SK-N-SH (cell line): ENCODE measurements at regions not wholly inside any gene's neighbourhood (a gene's known extent, or its start where the extent isn't known, plus 50 kb on each side); places are given as distances from the start of the nearest gene placed in this dataset.

ENCODE experiments used
- CTCF ChIA-PET: fragments of 300-600, 350-600 bp; formaldehyde crosslinking; extraction: SDS; loops from one replicate; lab custom pipeline; 2021; lab: Yijun Ruan, JAX
- POLR2A ChIA-PET: fragments of 350-600 bp; sonication (Branson Sonifier 250); formaldehyde crosslinking; extraction: SDS; loops from one replicate; lab custom pipeline; 2020; ENCODE audit warnings: antibody characterized with exemption, inconsistent platforms; lab: Yijun Ruan, JAX
- DNase-seq: peaks from one replicate; pipeline ENCODE4 v3.0.0; 2012
- H2AFZ ChIP-seq: fragments of 200-600 bp; sonication (generic); 2 replicates; pipeline ENCODE4 v1.8.1; 2016; ENCODE audit warnings: antibody characterized with exemption, mild to moderate bottlenecking, low read depth
- H3F3A ChIP-seq: fragments of 200-600 bp; sonication (generic); replicated peaks from 2 replicates; pipeline ENCODE3; 2016; ENCODE audit warnings: antibody characterized with exemption, mild to moderate bottlenecking; ENCODE audit not compliant: insufficient read depth
- H3K27ac ChIP-seq, 2 experiments: fragments of 200-500 bp in 1 of 2; fragments of 200-600 bp in 1 of 2; sonication (Bioruptor generic) in 1 of 2; sonication (generic), shearing (Covaris generic) in 1 of 2; 2 replicates each; pipeline versions ENCODE4 v1.5.1 to v1.6.1; 2014 to 2016; ENCODE audit warnings: low read depth in 2 of 2, inconsistent platforms in 1 of 2, low read length in 1 of 2, mild to moderate bottlenecking in 1 of 2, mixed read lengths in 1 of 2
- H3K27me3 ChIP-seq: fragments of 200-600 bp; sonication (generic), shearing (Covaris generic); 2 replicates; pipeline ENCODE4 v1.6.1; 2016; ENCODE audit warnings: mixed run types; ENCODE audit not compliant: insufficient read depth
- H3K36me3 ChIP-seq, 2 experiments: fragments of 200-500 bp in 1 of 2; fragments of 200-600 bp in 1 of 2; sonication (Bioruptor generic) in 1 of 2; sonication (generic) in 1 of 2; replicated peaks in 1 of 2; 2 replicates each; pipeline versions ENCODE3 to v1.5.1; 2014 to 2016; ENCODE audit warnings: low read length in 1 of 2, mild to moderate bottlenecking in 1 of 2; ENCODE audit not compliant: insufficient read depth in 2 of 2, control insufficient read depth in 1 of 2
- H3K4me1 ChIP-seq, 2 experiments: fragments of 200-500 bp in 1 of 2; fragments of 200-600 bp in 1 of 2; sonication (Bioruptor generic) in 1 of 2; sonication (generic), shearing (Covaris generic) in 1 of 2; 2 replicates each; pipeline versions ENCODE4 v1.5.1 to v1.6.1; 2014 to 2016; ENCODE audit warnings: low read depth in 1 of 2, low read length in 1 of 2, mixed run types in 1 of 2; ENCODE audit not compliant: insufficient read depth in 2 of 2, control insufficient read depth in 1 of 2
- H3K4me2 ChIP-seq: fragments of 200-600 bp; sonication (generic), shearing (Covaris generic); 2 replicates; pipeline ENCODE4 v1.6.1; 2017; ENCODE audit warnings: mixed run types
- H3K4me3 ChIP-seq, 2 experiments: fragments of 200-500 bp in 1 of 2; fragments of 200-600 bp in 1 of 2; sonication (Bioruptor generic) in 1 of 2; sonication (generic), shearing (Covaris generic) in 1 of 2; 2 replicates each; pipeline versions ENCODE4 v1.5.1 to v1.8.1; 2014 to 2016; ENCODE audit warnings: low read depth in 2 of 2, inconsistent platforms in 1 of 2, low read length in 1 of 2, mild to moderate bottlenecking in 1 of 2, mixed read lengths in 1 of 2, moderate library complexity in 1 of 2
- H3K79me2 ChIP-seq: fragments of 200-600 bp; sonication (generic); 2 replicates; pipeline ENCODE4 v1.8.1; 2017; ENCODE audit warnings: mild to moderate bottlenecking; ENCODE audit not compliant: insufficient read depth
- H3K9ac ChIP-seq: fragments of 200-600 bp; sonication (generic); 2 replicates; pipeline ENCODE4 v1.6.1; 2017; ENCODE audit warnings: mixed run types
- H3K9me2 ChIP-seq: fragments of 200-600 bp; sonication (generic); 2 replicates; pipeline ENCODE4 v1.6.1; 2017; ENCODE audit warnings: mixed run types
- H3K9me3 ChIP-seq: fragments of 200-600 bp; sonication (generic); 2 replicates; pipeline ENCODE4 v1.6.1; 2017; ENCODE audit warnings: mixed run types, mild to moderate bottlenecking, moderate library complexity
- H4K20me1 ChIP-seq: fragments of 200-600 bp; sonication (generic); 2 replicates; pipeline ENCODE4 v1.6.1; 2017; ENCODE audit warnings: mild to moderate bottlenecking, mixed run types; ENCODE audit not compliant: insufficient read depth
- ELF1 ChIP-seq: IDR thresholded peaks from 2 replicates; pipeline ENCODE4 v1.4.0; 2012
- EZH2phosphoT487 ChIP-seq: fragments of 200-600 bp; sonication (generic); IDR thresholded peaks from 2 replicates; pipeline ENCODE4 v1.6.1; 2017; ENCODE audit warnings: low read depth, mixed run types, mild to moderate bottlenecking, antibody characterized with exemption, moderate library complexity, borderline replicate concordance
- FOSL2 ChIP-seq: IDR thresholded peaks from 2 replicates; pipeline ENCODE4 v1.4.0; 2012; ENCODE audit warnings: low read depth, mild to moderate bottlenecking, moderate library complexity, borderline replicate concordance
- GABPA ChIP-seq: IDR thresholded peaks from 2 replicates; pipeline ENCODE4 v1.4.0; 2012; ENCODE audit warnings: low read depth, mild to moderate bottlenecking
- GATA2 ChIP-seq: sonication (generic); formaldehyde crosslinking; IDR thresholded peaks from 2 replicates; pipeline ENCODE4 v1.5.0; 2020; ENCODE audit warnings: mild to moderate bottlenecking, missing genetic modification reagents
- MAX ChIP-seq: IDR thresholded peaks from 2 replicates; pipeline ENCODE4 v1.4.0; 2012; ENCODE audit warnings: low read depth
- MXI1 ChIP-seq: IDR thresholded peaks from 2 replicates; pipeline ENCODE4 v1.6.1; 2012; ENCODE audit warnings: mild to moderate bottlenecking, low read depth, low read length, improper control_type of control experiment
- NFIC ChIP-seq: IDR thresholded peaks from 2 replicates; pipeline ENCODE4 v1.4.0; 2012; ENCODE audit warnings: borderline replicate concordance
- NRF1 ChIP-seq: IDR thresholded peaks from 2 replicates; pipeline ENCODE4 v1.6.1; 2012; ENCODE audit warnings: low read depth, mild to moderate bottlenecking, low read length
- RAD21 ChIP-seq: IDR thresholded peaks from 2 replicates; pipeline ENCODE4 v1.6.1; 2012; ENCODE audit warnings: mild to moderate bottlenecking, low read length
- RCOR1 ChIP-seq: fragments of 150-350 bp; IDR thresholded peaks from 2 replicates; pipeline ENCODE4 v1.6.1; 2017; ENCODE audit warnings: antibody characterized with exemption, low read length
- REST ChIP-seq: IDR thresholded peaks from 2 replicates; pipeline ENCODE4 v1.6.1; 2012; ENCODE audit warnings: mild to moderate bottlenecking, low read depth, low read length, moderate library complexity
- RXRA ChIP-seq: IDR thresholded peaks from 2 replicates; pipeline ENCODE4 v1.4.0; 2012; ENCODE audit warnings: low read depth, mild to moderate bottlenecking, borderline replicate concordance
- TEAD4 ChIP-seq: IDR thresholded peaks from 2 replicates; pipeline ENCODE4 v1.4.0; 2012; ENCODE audit warnings: mild to moderate bottlenecking, borderline replicate concordance; ENCODE audit not compliant: insufficient read depth
- USF1 ChIP-seq: IDR thresholded peaks from 2 replicates; pipeline ENCODE4 v1.4.0; 2012; ENCODE audit warnings: low read depth, borderline replicate concordance
- YY1 ChIP-seq: IDR thresholded peaks from 2 replicates; pipeline ENCODE4 v1.4.0; 2012; ENCODE audit warnings: low read depth, mild to moderate bottlenecking
- WGBS: methylation state at CpG from one replicate; pipeline ENCODE4 v1.1.6; 2017; ENCODE audit warnings: low lambda C conversion rate; 5-methylcytosine and 5-hydroxymethylcytosine counted together

- whole genome bisulfite sequencing, result 11% methylated on average over 3 of the region's 3 CpGs
- H3F3A ChIP-seq, result no peaks in the 10 kb centered on the region
- DNase-seq, result no peak
- no peaks in the 10 kb centered on the region for H3K79me2 ChIP-seq
- H3K27me3 ChIP-seq, result no peaks in the 10 kb centered on the region
- ChIA-PET POLR2A (no interaction called here), CTCF (interaction anchor here (0.7 to 1.6 kb wide), 3 partner anchors 55 to 473 kb away, joined by 3 to 4 read pairs (median 4); no protein-coding TSS in a partner anchor)
- H4K20me1 ChIP-seq, result no peaks in the 10 kb centered on the region
- H3K4me2 ChIP-seq, result no peak overlapping the region
- peaks cover 8 to 31% of the 10 kb centered on the region in 2 experiments; a peak in 3 of 4 replicates for H3K4me1 ChIP-seq
- H3K27ac ChIP-seq, result no peak overlapping the region
- H3K9me3 ChIP-seq, result no peaks in the 10 kb centered on the region
- no peak overlapping the region for H3K4me3 ChIP-seq
- no peak overlapping the region for H3K9ac ChIP-seq
- H3K9me2 ChIP-seq, result no peaks in the 10 kb centered on the region
- TF ChIP-seq REST (no peak), RCOR1 (no peak), FOSL2 (no peak), USF1 (no peak), YY1 (no peak), GABPA (no peak), MXI1 (no peak), NRF1 (no peak), RXRA (no peak), ELF1 (no peak), GATA2 (CRISPR knock-in tag) (no peak), RAD21 (no peak), NFIC (no peak), EZH2phosphoT487 (no peak), MAX (no peak), TEAD4 (no peak)
- H2AFZ ChIP-seq, result no peak overlapping the region
- no peaks in the 10 kb centered on the region for H3K36me3 ChIP-seq
These were observed 221.9 kb downstream of the TSN start for GRCh38 chr2:121977326-121977725.
